22Rv1 (cell line): ENCODE measurements at regions not wholly inside any gene's neighbourhood (a gene's known extent, or its start where the extent isn't known, plus 50 kb on each side); places are given as distances from the start of the nearest gene placed in this dataset.

Experiments
- CTCF ChIP-seq: fragments of 450-650 bp; IDR thresholded peaks from 2 replicates; pipeline ENCODE4 v1.5.1; 2017; ENCODE audit warnings: mild to moderate bottlenecking
- ZFX ChIP-seq: fragments of 450-650 bp; IDR thresholded peaks from 2 replicates; pipeline ENCODE4 v1.6.1; 2017; ENCODE audit warnings: antibody characterized with exemption, borderline replicate concordance

GRCh38 chr13:78040205-78040830 lies 121.7 kb upstream of the EDNRB start:
- no peak for TF ChIP-seq CTCF
- no peak for TF ChIP-seq ZFX
